Caco-2 (cell line): ENCODE measurements at regions not wholly inside any gene's neighbourhood (a gene's known extent, or its start where the extent isn't known, plus 50 kb on each side); places are given as distances from the start of the nearest gene placed in this dataset.
A peak's percentile ranks its signal among the peaks of the same experiment; 100 is the strongest.

Source experiments
- BruUV-seq: library from RNA; stranded (reverse); fragments of 400-500 nt; replicated peaks from 2 replicates; lab custom pipeline; 2021; lab: Mats Ljungman, UMichigan
- CTCF ChIA-PET: fragments of 300-600 bp; sonication (Branson Sonifier 250); formaldehyde crosslinking; loops from one replicate; lab custom pipeline; 2022; ENCODE audit warnings: antibody characterized with exemption; lab: Charles Lee
- POLR2A ChIA-PET: fragments of 300-600 bp; sonication (Branson Sonifier 250); formaldehyde crosslinking; loops from one replicate; lab custom pipeline; 2022; ENCODE audit warnings: antibody characterized with exemption; lab: Charles Lee
- DNase-seq, 2 experiments: peaks; one replicate each; pipeline versions ENCODE4 v3.0.0 to v3.0.0-alpha.2; 2020 to 2022
- H3K27me3 ChIP-seq: replicated peaks from 2 replicates; pipeline ENCODE4 v1.6.0; 2011; ENCODE audit warnings: low read length; ENCODE audit not compliant: control insufficient read depth, insufficient read depth
- H3K36me3 ChIP-seq: 2 replicates; pipeline ENCODE4 v1.5.1; 2011; ENCODE audit warnings: low read length; ENCODE audit not compliant: control insufficient read depth, insufficient read depth
- H3K4me1 ChIP-seq: fragments of 250-450 bp; sonication (Bioruptor Pico); 2 replicates; pipeline ENCODE4 v1.5.1; 2020; ENCODE audit warnings: mild to moderate bottlenecking
- H3K4me3 ChIP-seq: 2 replicates; pipeline ENCODE4 v1.5.1; 2011; ENCODE audit warnings: low read depth, mild to moderate bottlenecking, control low read depth, low read length
- H3K9me3 ChIP-seq: fragments of 250-450 bp; sonication (Bioruptor Pico); 2 replicates; pipeline ENCODE4 v1.5.1; 2020; ENCODE audit warnings: mild to moderate bottlenecking, moderate library complexity
- H3K27ac Mint-ChIP-seq: one replicate; pipeline ENCODE4 v1.8.0; 2022; ENCODE audit warnings: mixed read lengths; ENCODE audit not compliant: unreplicated experiment
- H3K27me3 Mint-ChIP-seq: one replicate; pipeline ENCODE4 v1.8.0; 2022; ENCODE audit warnings: mixed read lengths; ENCODE audit not compliant: insufficient read depth, unreplicated experiment
- H3K36me3 Mint-ChIP-seq: one replicate; pipeline ENCODE4 v1.8.0; 2022; ENCODE audit warnings: mild to moderate bottlenecking, mixed read lengths; ENCODE audit not compliant: insufficient read depth, unreplicated experiment
- H3K4me1 Mint-ChIP-seq: one replicate; pipeline ENCODE4 v1.8.0; 2022; ENCODE audit warnings: low read depth, mixed read lengths; ENCODE audit not compliant: unreplicated experiment
- H3K4me3 Mint-ChIP-seq: one replicate; pipeline ENCODE4 v1.8.0; 2022; ENCODE audit warnings: mild to moderate bottlenecking, moderate library complexity, mixed read lengths; ENCODE audit not compliant: unreplicated experiment
- H3K9me3 Mint-ChIP-seq: one replicate; pipeline ENCODE4 v1.8.0; 2022; ENCODE audit warnings: mixed read lengths; ENCODE audit not compliant: unreplicated experiment
- intact Hi-C: fragments of 100-400 bp; cut with micrococcal nuclease; formaldehyde crosslinking; loops from one replicate; pipeline ENCODE4 v1.10.0; 2022; ENCODE audit not compliant: unreplicated experiment
- TF ChIP-seq, protein P1 (sequence below), 2 experiments: fragments of 200-600 bp in 1 of 2; IDR thresholded peaks; 1 replicate in 1 of 2; 2 replicates in 1 of 2; pipeline versions ENCODE4 v1.5.1 to v1.8.0; 2011 to 2022; ENCODE audit warnings: antibody characterized with exemption in 1 of 2, control low read depth in 1 of 2, inconsistent platforms in 1 of 2, low read depth in 1 of 2, low read length in 1 of 2, mild to moderate bottlenecking in 1 of 2, moderate library complexity in 1 of 2; ENCODE audit not compliant: insufficient read depth in 1 of 2, severe bottlenecking in 1 of 2, unreplicated experiment in 1 of 2

DNA sequence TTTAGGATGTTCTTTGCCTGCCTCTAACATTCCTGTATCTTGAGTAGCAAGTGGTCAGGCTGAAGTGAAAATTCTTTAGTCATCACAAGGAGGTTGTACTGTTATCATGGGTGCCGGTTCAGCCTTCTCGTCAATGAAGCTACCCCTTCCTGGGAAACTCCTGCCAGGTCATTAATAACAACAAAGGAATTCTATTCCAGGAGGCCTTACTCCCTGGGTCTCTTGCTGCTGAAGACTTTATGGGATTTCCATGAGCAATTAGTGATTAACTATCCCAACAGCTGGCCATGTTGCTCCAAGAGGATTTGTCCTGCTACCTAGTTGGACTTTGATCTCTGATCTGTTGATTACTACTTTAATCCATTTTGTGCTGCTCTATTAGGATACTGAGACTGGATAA, 62.7 kb upstream of the ELOVL5 start:
- no peaks in the 10 kb centered on the region for H3K27me3 ChIP-seq
- H3K36me3 ChIP-seq, result no peaks in the 10 kb centered on the region
- H3K4me1 ChIP-seq, result peaks cover 12% of the 10 kb centered on the region
- TF ChIP-seq, protein P1, sequence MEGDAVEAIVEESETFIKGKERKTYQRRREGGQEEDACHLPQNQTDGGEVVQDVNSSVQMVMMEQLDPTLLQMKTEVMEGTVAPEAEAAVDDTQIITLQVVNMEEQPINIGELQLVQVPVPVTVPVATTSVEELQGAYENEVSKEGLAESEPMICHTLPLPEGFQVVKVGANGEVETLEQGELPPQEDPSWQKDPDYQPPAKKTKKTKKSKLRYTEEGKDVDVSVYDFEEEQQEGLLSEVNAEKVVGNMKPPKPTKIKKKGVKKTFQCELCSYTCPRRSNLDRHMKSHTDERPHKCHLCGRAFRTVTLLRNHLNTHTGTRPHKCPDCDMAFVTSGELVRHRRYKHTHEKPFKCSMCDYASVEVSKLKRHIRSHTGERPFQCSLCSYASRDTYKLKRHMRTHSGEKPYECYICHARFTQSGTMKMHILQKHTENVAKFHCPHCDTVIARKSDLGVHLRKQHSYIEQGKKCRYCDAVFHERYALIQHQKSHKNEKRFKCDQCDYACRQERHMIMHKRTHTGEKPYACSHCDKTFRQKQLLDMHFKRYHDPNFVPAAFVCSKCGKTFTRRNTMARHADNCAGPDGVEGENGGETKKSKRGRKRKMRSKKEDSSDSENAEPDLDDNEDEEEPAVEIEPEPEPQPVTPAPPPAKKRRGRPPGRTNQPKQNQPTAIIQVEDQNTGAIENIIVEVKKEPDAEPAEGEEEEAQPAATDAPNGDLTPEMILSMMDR (IDR thresholded peaks at IDR 0.05; ENCODE audit: insufficient read depth in 1 of 2, low read depth in 1 of 2, low read length in 1 of 2, severe bottlenecking in 1 of 2, unreplicated experiment in 1 of 2), result no peak
- no peak for DNase-seq
- no peaks in the 10 kb centered on the region for H3K9me3 Mint-ChIP-seq
- ChIA-PET CTCF (interaction anchor here (0.6 to 0.8 kb wide), 3 partner anchors 42 to 240 kb away, joined by 3 read pairs; no protein-coding TSS in a partner anchor), POLR2A (no interaction called here)
- intact Hi-C loops, result loop anchor here (2.0 to 5.0 kb wide), 3 partner anchors 54 to 121 kb away; no protein-coding TSS in a partner anchor
- no peaks in the 10 kb centered on the region for H3K4me1 Mint-ChIP-seq
- no peak overlapping the region for H3K27ac Mint-ChIP-seq
- H3K9me3 ChIP-seq, result no peaks in the 10 kb centered on the region
- no peak overlapping the region for H3K4me3 Mint-ChIP-seq
- BruUV-seq, result no TSS peak
- no peaks in the 10 kb centered on the region for H3K27me3 Mint-ChIP-seq
- H3K36me3 Mint-ChIP-seq, result no peaks in the 10 kb centered on the region
- no peak overlapping the region for H3K4me3 ChIP-seq

DNA sequence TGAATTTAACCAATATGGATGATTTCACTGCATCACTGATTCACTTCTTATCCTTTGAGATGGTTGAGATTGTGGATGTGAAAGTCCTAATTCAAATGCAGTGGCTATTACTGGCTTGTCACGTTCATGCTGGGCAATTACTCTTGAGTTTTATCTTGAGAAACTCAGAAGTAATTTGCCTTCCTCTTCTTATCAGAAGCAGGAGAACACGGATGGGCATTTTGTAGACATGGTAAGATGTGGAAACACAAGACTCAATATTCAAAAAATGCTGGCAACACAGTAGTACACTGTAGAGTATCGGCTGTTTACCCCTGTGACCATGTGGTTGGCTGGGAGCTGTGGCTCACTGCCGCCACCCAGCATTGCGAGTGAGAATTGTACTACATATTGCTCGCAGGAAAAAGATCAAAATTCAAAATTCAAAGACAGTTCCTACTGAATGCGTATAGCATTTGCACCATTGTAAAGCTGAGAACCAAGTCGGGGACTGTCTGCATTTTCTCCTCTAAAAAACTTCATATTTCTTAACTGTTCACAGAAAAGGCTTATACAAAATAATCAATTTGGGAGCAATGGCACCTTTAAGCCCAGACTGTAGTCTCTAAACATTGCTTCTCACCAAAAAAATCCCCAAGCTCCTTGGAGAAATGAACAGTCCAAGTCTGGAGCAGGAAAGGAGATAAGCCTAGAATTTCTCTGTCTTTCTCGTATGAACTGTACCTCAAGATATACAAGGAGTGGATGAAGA, 61.9 kb upstream of the ELOVL5 start:
- CTCF ChIA-PET, result interaction anchor here (0.6 to 0.8 kb wide), 3 partner anchors 73 to 897 kb away, joined by 3 read pairs; no protein-coding TSS in a partner anchor
- Mint-ChIP-seq H3K27me3 (no peaks in the 10 kb centered on the region), H3K9me3 (no peaks in the 10 kb centered on the region), H3K27ac (no peak overlapping the region), H3K4me1 (no peaks in the 10 kb centered on the region), H3K36me3 (no peaks in the 10 kb centered on the region), H3K4me3 (no peak overlapping the region)
- peaks cover 12% of the 10 kb centered on the region for H3K4me1 ChIP-seq
- no peaks in the 10 kb centered on the region for H3K9me3 ChIP-seq
- POLR2A ChIA-PET, result no interaction called here
- no peaks in the 10 kb centered on the region for H3K27me3 ChIP-seq
- H3K4me3 ChIP-seq, result no peak overlapping the region
- intact Hi-C loops, result loop anchor here (1.0 to 5.0 kb wide), 4 partner anchors 53 to 238 kb away; no protein-coding TSS in a partner anchor
- TF ChIP-seq, protein P1 (IDR thresholded peaks at IDR 0.05; ENCODE audit: insufficient read depth in 1 of 2, low read depth in 1 of 2, low read length in 1 of 2, severe bottlenecking in 1 of 2, unreplicated experiment in 1 of 2), result peak; percentile 61 to 76
- BruUV-seq, result no TSS peak
- peak in 1 of 2 experiments; percentile 37 for DNase-seq
- no peaks in the 10 kb centered on the region for H3K36me3 ChIP-seq

DNA sequence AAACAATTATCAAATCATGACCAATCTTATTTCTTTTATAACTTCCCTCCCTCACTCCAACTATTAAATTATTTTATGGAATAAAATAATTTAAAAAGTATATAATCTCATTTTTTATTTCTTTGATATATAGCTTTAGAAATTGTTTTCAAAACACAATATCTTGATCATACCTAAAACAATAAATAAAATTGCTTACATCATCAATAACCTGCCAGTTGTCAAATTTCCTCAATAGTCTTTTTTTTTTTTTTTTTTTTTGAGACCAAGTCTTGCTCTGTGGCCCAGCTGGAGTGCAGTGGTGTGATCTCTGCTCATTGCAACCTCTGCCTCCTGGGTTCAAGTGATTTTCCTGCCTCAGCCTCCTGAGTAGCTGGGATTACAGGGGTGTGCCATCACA, 60.1 kb upstream of the ELOVL5 start:
- POLR2A ChIA-PET, result no interaction called here
- H3K4me1 Mint-ChIP-seq, result no peaks in the 10 kb centered on the region
- Histone ChIP-seq H3K9me3 (no peaks in the 10 kb centered on the region), H3K27me3 (no peaks in the 10 kb centered on the region), H3K4me1 (no peaks in the 10 kb centered on the region), H3K4me3 (no peak overlapping the region), H3K36me3 (no peaks in the 10 kb centered on the region)
- no peak overlapping the region for H3K27ac Mint-ChIP-seq
- intact Hi-C loops, result no loop called here
- H3K36me3 Mint-ChIP-seq, result no peaks in the 10 kb centered on the region
- CTCF ChIA-PET, result interaction anchor here (0.5 kb wide), 1 partner anchor 238 kb away, joined by 3 read pairs; no protein-coding TSS in a partner anchor
- BruUV-seq, result no TSS peak
- no peaks in the 10 kb centered on the region for H3K9me3 Mint-ChIP-seq
- H3K27me3 Mint-ChIP-seq, result no peaks in the 10 kb centered on the region
- DNase-seq, result no peak
- TF ChIP-seq, protein P1 (IDR thresholded peaks at IDR 0.05; ENCODE audit: insufficient read depth in 1 of 2, low read depth in 1 of 2, low read length in 1 of 2, severe bottlenecking in 1 of 2, unreplicated experiment in 1 of 2), result no peak
- no peak overlapping the region for H3K4me3 Mint-ChIP-seq
